ENCODE measurements at regions not wholly inside any gene's neighbourhood (a gene's known extent, or its start where the extent isn't known, plus 50 kb on each side); places are given as distances from the start of the nearest gene placed in this dataset.
"Not testable (repeated sequence)": the region's sequence is repeated elsewhere in the genome, so short reads cannot be mapped to it uniquely, and the experiment has no call there.

GRCh38 chr12:63037746-63038712 is 103.1 kb upstream of the PPM1H start:
- DNase-seq = no peak

GRCh38 chr12:63036974-63037335 is 102.0 kb upstream of the PPM1H start:
- DNase-seq = no peak

GRCh38 chr12:63036216-63036973 is 101.4 kb upstream of the PPM1H start:
- no peak for DNase-seq

GRCh38 chr12:63034601-63035000 is 99.7 kb upstream of the PPM1H start:
- DNase-seq = no peak

DNA sequence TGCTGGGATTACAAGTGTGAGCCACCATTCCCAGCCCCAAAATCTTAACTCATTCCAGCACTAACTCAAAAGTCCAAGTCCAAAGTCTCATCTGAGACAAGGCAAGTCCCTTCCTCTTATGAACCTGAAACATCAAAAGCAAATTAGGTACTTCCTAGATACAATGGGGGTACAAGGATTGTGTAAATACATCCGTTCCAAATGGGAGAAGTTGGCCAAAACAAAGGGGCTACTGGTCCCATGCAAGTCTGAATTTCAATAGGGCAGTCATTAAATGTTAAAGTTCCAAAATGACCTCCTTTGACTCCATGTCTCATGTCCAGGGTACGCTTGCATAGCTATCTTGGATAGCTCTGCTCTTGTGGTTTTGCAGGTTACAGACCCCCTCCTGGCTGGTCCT is 94.7 kb upstream of the PPM1H start:
- no peak for DNase-seq

DNA sequence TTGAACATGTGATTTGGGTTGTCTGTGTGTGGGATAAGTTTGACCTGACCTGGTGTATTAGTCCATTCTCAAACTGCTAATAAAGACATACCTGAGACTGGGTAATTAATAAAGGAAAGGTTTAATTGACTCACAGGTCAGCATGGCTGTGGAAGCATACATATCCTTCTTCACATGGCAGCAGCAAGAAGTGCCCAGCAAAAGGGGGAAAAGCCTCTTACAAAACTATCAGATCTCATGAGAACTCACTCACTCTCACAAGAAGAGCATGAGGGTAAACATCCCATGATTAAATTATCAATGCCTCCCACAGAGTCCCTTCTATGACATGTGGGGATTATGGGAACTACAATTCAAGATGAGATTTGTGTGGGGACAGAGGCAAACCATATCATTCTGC is 94.0 kb upstream of the PPM1H start:
- no peak for DNase-seq

GRCh38 chr12:63025116-63025515 is 90.2 kb upstream of the PPM1H start:
- no peak for DNase-seq

GRCh38 chr12:63023926-63024325 is 89.0 kb upstream of the PPM1H start:
- no peak for DNase-seq

GRCh38 chr12:63021116-63021515 is 86.2 kb upstream of the PPM1H start:
- no peak for DNase-seq

DNA sequence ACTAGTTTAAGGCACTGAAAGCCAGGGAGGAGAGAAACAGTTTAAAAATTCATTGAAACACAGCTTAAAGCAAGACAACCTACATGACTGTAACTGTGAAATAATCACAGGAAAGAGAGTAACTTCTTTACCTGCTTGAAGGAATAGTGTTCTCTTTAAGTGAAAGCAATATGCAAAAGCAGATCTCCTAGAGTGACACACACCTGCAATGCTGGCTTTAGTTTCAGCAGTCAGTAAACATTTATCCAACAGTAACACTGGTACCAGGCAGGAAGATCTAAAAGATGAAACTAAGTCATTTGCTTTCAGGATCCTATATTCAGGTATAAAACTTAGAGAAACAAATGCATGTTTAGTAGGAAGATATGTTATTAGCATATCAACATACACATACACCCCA is 85.3 kb upstream of the PPM1H start:
- DNase-seq = no peak

GRCh38 chr12:63018273-63018672 is 83.3 kb upstream of the PPM1H start:
- DNase-seq = no peak

GRCh38 chr12:63013302-63013701 is 78.4 kb upstream of the PPM1H start:
- no peak for DNase-seq

DNA sequence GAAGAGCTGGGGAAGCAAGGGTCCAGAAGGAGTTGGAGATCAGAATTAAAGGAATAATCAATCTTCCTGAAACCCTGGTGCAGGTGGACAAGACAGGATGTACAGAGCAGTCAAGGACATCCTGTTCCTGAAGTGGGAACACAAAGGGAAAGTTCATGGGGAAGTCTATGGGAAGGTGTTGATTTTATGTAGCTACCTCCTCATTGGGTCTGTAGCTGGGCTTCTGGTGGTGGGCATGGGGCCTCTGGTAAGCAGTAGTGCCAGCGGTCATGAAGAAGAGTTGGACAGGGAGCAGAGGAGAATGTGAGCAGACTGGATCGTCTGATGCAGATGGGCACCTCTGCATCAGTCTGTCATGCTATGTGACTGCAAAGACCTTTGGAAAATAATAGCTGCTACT is 75.7 kb upstream of the PPM1H start:
- DNase-seq = no peak

DNA sequence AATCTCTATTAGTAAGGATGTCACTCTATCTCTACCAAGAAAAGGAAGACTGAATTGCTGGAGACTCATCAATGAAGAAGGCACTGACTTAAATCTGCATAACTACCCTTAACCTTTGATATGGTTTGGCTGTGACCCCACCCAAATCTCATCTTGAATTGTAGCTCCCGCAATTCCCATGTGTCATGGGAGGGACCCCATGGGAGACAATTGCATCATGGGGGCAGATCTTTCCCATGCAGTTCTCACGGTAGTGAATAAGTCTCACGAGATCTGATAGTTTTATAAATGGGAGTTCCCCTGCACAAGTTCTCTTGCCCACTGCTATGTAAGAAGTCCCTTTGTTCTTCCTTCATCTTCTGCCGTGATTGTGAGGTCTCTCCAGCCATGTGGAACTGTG is 73.4 kb upstream of the PPM1H start:
- no peak for DNase-seq

GRCh38 chr12:63007726-63008125 is 72.8 kb upstream of the PPM1H start:
- no peak for DNase-seq

DNA sequence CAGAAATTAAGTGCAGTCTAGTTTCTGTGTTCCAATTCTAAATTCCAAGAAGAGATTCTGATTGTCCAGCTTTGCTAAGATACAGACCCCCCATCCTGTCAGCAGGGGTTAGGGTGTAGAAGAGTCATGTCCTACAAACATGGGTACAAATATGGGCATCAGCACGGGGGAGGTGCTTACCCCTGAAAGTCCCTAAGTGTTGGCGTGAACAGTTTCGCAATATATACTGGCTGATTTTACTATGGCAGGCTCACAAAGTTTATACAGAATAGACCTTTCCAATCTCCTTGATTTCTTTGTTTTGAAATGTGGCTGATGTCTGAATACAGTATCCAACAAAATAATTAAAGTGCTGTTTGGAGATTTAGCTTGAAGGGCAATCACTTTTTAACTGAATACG is 71.6 kb upstream of the PPM1H start:
- DNase-seq = no peak

- DNase-seq = no peak
Measured at GRCh38 chr12:63005382-63005781, 70.4 kb upstream of the PPM1H start.

- no peak for DNase-seq
Measured at GRCh38 chr12:63003223-63003819, 68.4 kb upstream of the PPM1H start.

- DNase-seq = not testable (repeated sequence)
Measured at GRCh38 chr12:63002059-63002458, 67.1 kb upstream of the PPM1H start.

GRCh38 chr12:62998454-62998853 is 63.5 kb upstream of the PPM1H start:
- DNase-seq = no peak

DNA sequence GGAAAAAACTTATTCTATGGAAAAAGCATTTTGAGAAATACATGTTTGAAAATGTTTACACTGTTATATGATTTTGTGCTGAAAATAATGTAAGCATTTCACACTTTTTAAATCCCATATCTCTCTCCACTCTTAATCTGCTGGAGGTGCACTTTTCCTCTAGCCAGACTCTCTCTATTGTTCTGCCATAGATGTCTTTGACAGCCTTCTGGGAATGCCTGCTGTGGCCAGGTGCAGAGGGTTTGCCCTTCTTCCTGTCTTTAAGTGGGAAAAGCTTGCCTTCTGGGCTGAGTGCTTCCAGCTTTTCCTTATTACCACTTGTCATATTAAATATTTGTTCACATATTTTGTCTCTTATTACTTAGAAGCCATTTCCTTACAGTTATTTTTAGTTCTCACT is 60.1 kb upstream of the PPM1H start:
- DNase-seq = no peak

DNA sequence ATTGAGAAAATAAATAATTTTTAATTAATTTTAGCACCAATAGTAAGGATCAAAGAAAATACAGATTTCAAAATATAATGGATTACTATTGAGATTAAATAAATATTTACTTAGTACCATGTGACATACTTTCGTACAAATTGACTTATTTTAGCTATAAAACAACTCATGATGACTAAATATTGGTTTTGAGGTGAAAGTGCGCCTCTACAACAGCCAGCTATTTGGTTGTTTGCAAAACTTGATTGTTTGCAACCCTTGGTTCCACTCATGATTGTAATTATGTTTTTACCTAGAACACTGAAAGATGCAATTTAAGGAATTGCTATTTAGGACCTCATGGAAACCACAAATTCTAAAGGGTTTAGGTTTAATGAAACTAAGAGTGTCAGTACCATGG is 51.9 kb upstream of the PPM1H start:
- no peak for DNase-seq

Measured in HCEC 1CT (cell line).